PC-3 (cell line): ENCODE measurements at regions not wholly inside any gene's neighbourhood (a gene's known extent, or its start where the extent isn't known, plus 50 kb on each side); places are given as distances from the start of the nearest gene placed in this dataset.

Experiments used
- ATAC-seq: fragments of 200-7000 bp; cut with Tn5 transposase; 2 replicates; pipeline ENCODE4 v1.9.1; 2020; ENCODE audit warnings: mild to moderate bottlenecking, moderate library complexity
- BruUV-seq: library from RNA; stranded (reverse); fragments of 400-500 nt; replicated peaks from 2 replicates; lab custom pipeline; 2021; lab: Mats Ljungman, UMichigan
- CTCF ChIA-PET: fragments of 300-600 bp; sonication (Branson Sonifier 250); formaldehyde crosslinking; loops from one replicate; lab custom pipeline; 2022; ENCODE audit warnings: antibody characterized with exemption; lab: Charles Lee
- POLR2A ChIA-PET: fragments of 300-600 bp; sonication (Branson Sonifier 250); formaldehyde crosslinking; loops from one replicate; lab custom pipeline; 2022; ENCODE audit warnings: antibody characterized with exemption; ENCODE audit not compliant: unreplicated experiment; lab: Charles Lee
- DNase-seq: peaks from one replicate; pipeline ENCODE4 v3.0.0-alpha.2; 2015
- H2AFZ ChIP-seq: fragments of 300-600 bp; sonication (generic); 2 replicates; pipeline ENCODE4 v1.6.0; 2016; ENCODE audit warnings: antibody characterized with exemption, low read length
- H3F3A ChIP-seq: fragments of 300-600 bp; sonication (generic); one replicate; pipeline ENCODE4 v1.6.0; 2017; ENCODE audit warnings: antibody characterized with exemption, low read length, control low read depth, mild to moderate bottlenecking; ENCODE audit not compliant: unreplicated experiment
- H3K27ac ChIP-seq: fragments of 300-600 bp; sonication (generic); 2 replicates; pipeline ENCODE4 v1.5.1; 2016; ENCODE audit warnings: mild to moderate bottlenecking, low read length
- H3K27me3 ChIP-seq: fragments of 300-600 bp; sonication (generic); 2 replicates; pipeline ENCODE4 v1.6.1; 2016; ENCODE audit warnings: low read length, mixed read lengths
- H3K36me3 ChIP-seq: fragments of 300-600 bp; sonication (generic); 2 replicates; pipeline ENCODE4 v1.6.1; 2016; ENCODE audit warnings: low read depth, mixed run types, low read length, mixed read lengths
- H3K4me1 ChIP-seq: fragments of 300-600 bp; sonication (generic); 2 replicates; pipeline ENCODE4 v1.5.1; 2016; ENCODE audit warnings: low read length; ENCODE audit not compliant: insufficient read depth
- H3K4me2 ChIP-seq: fragments of 300-600 bp; sonication (generic); 2 replicates; pipeline ENCODE4 v1.6.0; 2016; ENCODE audit warnings: low read length
- H3K4me3 ChIP-seq: fragments of 300-600 bp; sonication (generic); 2 replicates; pipeline ENCODE4 v1.5.1; 2016; ENCODE audit warnings: mild to moderate bottlenecking, low read length, mixed read lengths
- H3K79me2 ChIP-seq: fragments of 300-600 bp; sonication (generic); 2 replicates; pipeline ENCODE4 v1.6.1; 2017; ENCODE audit warnings: low read length, mixed read lengths
- H3K9ac ChIP-seq: fragments of 300-600 bp; sonication (generic); 2 replicates; pipeline ENCODE4 v1.6.0; 2016; ENCODE audit warnings: mild to moderate bottlenecking, low read length
- H3K9me2 ChIP-seq: fragments of 300-600 bp; sonication (generic); replicated peaks from 2 replicates; pipeline ENCODE4 v1.6.1; 2016; ENCODE audit warnings: mixed run types, low read length, mixed read lengths
- H3K9me3 ChIP-seq: fragments of 300-600 bp; sonication (generic); 2 replicates; pipeline ENCODE4 v1.6.1; 2016; ENCODE audit warnings: low read length, mixed read lengths
- H4K20me1 ChIP-seq: fragments of 300-600 bp; sonication (generic); 2 replicates; pipeline ENCODE4 v1.6.1; 2016; ENCODE audit warnings: low read length, mixed read lengths
- EZH2 ChIP-seq: fragments of 300-600 bp; sonication (generic); IDR thresholded peaks from one replicate; pipeline ENCODE4 v1.6.1; 2017; ENCODE audit warnings: antibody characterized with exemption, mild to moderate bottlenecking, low read length; ENCODE audit not compliant: unreplicated experiment
- EZH2phosphoT487 ChIP-seq: fragments of 300-600 bp; sonication (generic); IDR thresholded peaks from 2 replicates; pipeline ENCODE4 v1.6.1; 2018; ENCODE audit warnings: mild to moderate bottlenecking, antibody characterized with exemption, low read length, borderline replicate concordance
- intact Hi-C: fragments of 100-400 bp; cut with micrococcal nuclease; formaldehyde crosslinking; loops from 2 replicates; pipeline ENCODE4 v1.9.0; 2023
- TF ChIP-seq, protein P1 (sequence below): fragments of 300-600 bp; sonication (generic); conservative IDR thresholded peaks from 2 replicates; pipeline ENCODE4 v1.5.1; 2017; ENCODE audit warnings: antibody characterized with exemption, low read depth, mild to moderate bottlenecking, low read length

DNA sequence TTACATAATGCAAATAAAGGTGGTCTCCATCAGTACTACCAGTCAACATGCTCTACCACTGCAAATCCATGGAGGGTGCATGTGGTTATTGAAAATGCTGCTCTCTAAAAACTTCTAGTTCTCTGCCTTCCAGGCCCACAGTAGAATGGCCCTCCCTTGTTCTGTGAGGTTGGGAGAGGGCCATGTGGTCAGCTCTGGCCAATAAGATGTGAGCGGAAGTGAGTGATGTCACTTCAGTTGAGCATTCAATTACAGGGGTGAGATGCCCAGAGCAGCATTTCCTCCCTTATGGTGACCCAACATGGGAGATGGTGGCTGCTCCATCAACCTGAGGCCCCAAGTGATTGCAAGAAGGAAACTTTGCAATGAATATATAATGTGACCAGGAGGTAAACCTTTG lies 148.8 kb downstream of the CPEB2 start:
- TF ChIP-seq EZH2phosphoT487 = no peak
- TF ChIP-seq, protein P1, sequence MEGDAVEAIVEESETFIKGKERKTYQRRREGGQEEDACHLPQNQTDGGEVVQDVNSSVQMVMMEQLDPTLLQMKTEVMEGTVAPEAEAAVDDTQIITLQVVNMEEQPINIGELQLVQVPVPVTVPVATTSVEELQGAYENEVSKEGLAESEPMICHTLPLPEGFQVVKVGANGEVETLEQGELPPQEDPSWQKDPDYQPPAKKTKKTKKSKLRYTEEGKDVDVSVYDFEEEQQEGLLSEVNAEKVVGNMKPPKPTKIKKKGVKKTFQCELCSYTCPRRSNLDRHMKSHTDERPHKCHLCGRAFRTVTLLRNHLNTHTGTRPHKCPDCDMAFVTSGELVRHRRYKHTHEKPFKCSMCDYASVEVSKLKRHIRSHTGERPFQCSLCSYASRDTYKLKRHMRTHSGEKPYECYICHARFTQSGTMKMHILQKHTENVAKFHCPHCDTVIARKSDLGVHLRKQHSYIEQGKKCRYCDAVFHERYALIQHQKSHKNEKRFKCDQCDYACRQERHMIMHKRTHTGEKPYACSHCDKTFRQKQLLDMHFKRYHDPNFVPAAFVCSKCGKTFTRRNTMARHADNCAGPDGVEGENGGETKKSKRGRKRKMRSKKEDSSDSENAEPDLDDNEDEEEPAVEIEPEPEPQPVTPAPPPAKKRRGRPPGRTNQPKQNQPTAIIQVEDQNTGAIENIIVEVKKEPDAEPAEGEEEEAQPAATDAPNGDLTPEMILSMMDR = no peak
- no peak for TF ChIP-seq EZH2
- ChIA-PET POLR2A (no interaction called here), CTCF (no interaction called here)
- intact Hi-C loops = no loop called here
- Histone ChIP-seq H3K36me3 (no peaks in the 10 kb centered on the region), H3K4me2 (no peak overlapping the region), H2AFZ (no peak overlapping the region), H3K9me3 (no peaks in the 10 kb centered on the region), H3F3A (no peaks in the 10 kb centered on the region), H3K27me3 (no peaks in the 10 kb centered on the region), H3K4me1 (peaks cover 16% of the 10 kb centered on the region), H3K4me3 (no peak overlapping the region), H3K9me2 (no peaks in the 10 kb centered on the region), H3K79me2 (no peaks in the 10 kb centered on the region), H3K9ac (no peak overlapping the region), H4K20me1 (no peaks in the 10 kb centered on the region), H3K27ac (no peak overlapping the region)
- ATAC-seq (no peak), DNase-seq (no peak)
- BruUV-seq = no TSS peak

GRCh38 chr4:15153662-15154061 lies 151.4 kb downstream of the CPEB2 start:
- no TSS peak for BruUV-seq
- no peaks in the 10 kb centered on the region for H3K9me3 ChIP-seq
- no peak overlapping the region for H3K4me2 ChIP-seq
- H2AFZ ChIP-seq = no peak overlapping the region
- no peaks in the 10 kb centered on the region for H3K9me2 ChIP-seq
- H4K20me1 ChIP-seq = no peaks in the 10 kb centered on the region
- ATAC-seq = no peak
- ChIA-PET POLR2A (no interaction called here), CTCF (no interaction called here)
- no peak overlapping the region for H3K9ac ChIP-seq
- DNase-seq = no peak
- no peak overlapping the region for H3K27ac ChIP-seq
- no peak overlapping the region for H3K4me3 ChIP-seq
- H3K27me3 ChIP-seq = no peaks in the 10 kb centered on the region
- peaks cover 16% of the 10 kb centered on the region for H3K4me1 ChIP-seq
- H3K79me2 ChIP-seq = no peaks in the 10 kb centered on the region
- no peaks in the 10 kb centered on the region for H3F3A ChIP-seq
- no peaks in the 10 kb centered on the region for H3K36me3 ChIP-seq
- TF ChIP-seq EZH2 (no peak), EZH2phosphoT487 (no peak)
- TF ChIP-seq, protein P1 = no peak
- intact Hi-C loops = no loop called here

DNA sequence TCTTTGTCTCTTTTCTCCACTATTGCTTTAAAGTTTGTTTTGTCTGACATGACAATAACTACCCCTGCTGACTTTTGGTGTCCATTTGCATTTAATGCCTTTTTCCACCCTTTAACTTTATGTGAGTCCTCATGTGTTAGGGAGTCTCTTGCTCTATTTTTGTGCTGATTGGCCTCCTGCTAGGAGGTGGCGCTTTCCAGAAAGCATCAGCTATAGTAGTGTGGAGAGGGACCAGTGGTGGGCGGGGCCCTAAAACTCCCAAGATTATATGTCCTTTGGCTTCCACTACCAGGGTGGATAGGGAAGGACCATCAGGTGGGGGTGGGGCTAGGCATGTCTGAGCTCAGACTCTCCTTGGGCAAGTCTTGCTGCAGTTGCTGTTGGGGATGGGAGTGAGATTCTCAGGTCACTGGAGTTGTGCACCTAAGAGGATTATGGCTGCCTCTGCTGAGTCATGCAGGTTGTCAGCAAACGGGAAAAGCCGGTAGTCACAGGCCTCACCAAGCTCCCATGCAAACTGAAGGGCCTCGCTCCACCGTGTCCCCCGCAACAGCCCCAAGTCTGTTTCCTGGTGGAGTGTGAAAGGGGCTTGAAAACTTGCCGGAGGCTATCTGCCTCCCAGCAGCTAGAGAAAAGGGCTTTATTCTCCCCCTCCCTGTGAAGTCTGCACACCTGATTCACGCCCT lies 156.3 kb downstream of the CPEB2 start:
- Histone ChIP-seq H4K20me1 (no peaks in the 10 kb centered on the region), H3K9ac (no peak overlapping the region), H3K4me1 (peaks cover 5% of the 10 kb centered on the region; the same call in 1 of the 2 replicates), H3K27me3 (no peaks in the 10 kb centered on the region), H2AFZ (no peak overlapping the region), H3F3A (no peaks in the 10 kb centered on the region), H3K9me3 (no peaks in the 10 kb centered on the region), H3K79me2 (no peaks in the 10 kb centered on the region), H3K4me2 (no peak overlapping the region), H3K36me3 (no peaks in the 10 kb centered on the region), H3K9me2 (no peaks in the 10 kb centered on the region), H3K27ac (no peak overlapping the region), H3K4me3 (no peak overlapping the region)
- ATAC-seq (no peak), DNase-seq (no peak)
- no TSS peak for BruUV-seq
- ChIA-PET POLR2A (no interaction called here), CTCF (no interaction called here)
- TF ChIP-seq EZH2 (no peak), EZH2phosphoT487 (no peak)
- TF ChIP-seq, protein P1 = no peak
- intact Hi-C loops = no loop called here
